ENCODE measurements at regions not wholly inside any gene's neighbourhood (a gene's known extent, or its start where the extent isn't known, plus 50 kb on each side); places are given as distances from the start of the nearest gene placed in this dataset.

DNA sequence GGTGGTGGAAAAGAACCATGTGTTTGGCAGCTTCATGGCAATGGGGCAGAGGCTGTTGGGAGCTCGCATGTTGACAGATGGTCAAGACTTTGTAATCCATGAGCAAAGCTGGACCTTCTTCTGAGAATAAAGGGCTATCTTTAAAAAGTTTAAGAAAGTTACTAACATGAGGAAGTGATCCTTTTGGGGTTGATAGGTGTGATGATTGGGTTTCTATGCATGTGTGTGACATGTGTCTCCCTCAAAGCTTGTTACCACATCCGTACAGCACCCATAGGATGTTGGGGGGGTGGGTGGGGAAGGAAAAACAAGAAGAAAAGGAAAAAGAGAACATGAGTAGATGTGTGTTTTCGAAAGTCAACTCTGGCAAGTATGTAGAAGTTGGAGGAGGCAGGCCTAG, 123.0 kb upstream of the TLR3 start:
- H3K36me3 Mint-ChIP-seq: peaks cover 0 to 4% (median 0%) of the 10 kb centered on the region in 3 donors
- peaks cover 0 to 3% (median 0%) of the 10 kb centered on the region in 6 donors for H3K9me3 Mint-ChIP-seq
- peak overlapping the region in 2 of 5 donors; percentile 5 to 46 for H3K4me3 Mint-ChIP-seq
- peak in 1 of 3 donors; percentile 5 for DNase-seq
- H3K27me3 Mint-ChIP-seq (ENCODE audit: low read depth in 3 of 3): peaks cover 0 to 7% (median 2%) of the 10 kb centered on the region in 3 donors
- peak overlapping the region in 3 of 6 donors; percentile 20 to 57 (median 39) for H3K27ac Mint-ChIP-seq
- H3K4me1 Mint-ChIP-seq: peaks cover 0 to 5% of the 10 kb centered on the region in 2 donors

DNA sequence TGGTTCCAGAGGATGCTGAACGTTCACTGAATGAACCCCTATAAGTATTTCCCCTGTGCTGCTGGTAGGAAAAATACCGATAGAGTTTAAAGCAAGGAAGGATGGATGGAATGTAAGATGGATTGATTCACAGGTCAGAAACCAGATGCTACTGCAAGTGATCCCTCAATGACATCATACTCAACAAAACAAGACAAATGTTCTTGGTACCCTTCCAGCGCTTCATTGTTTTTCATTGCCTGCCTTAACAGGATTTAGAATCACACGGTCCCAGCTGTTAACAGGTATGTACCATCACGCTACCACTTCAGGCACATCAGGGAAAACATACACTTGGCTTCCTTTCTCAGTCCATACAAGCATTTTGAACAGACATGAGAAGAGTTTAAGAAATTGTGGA, 118.1 kb upstream of the TLR3 start:
- H3K4me1 Mint-ChIP-seq: no peaks in the 10 kb centered on the region
- peaks cover 0 to 2% (median 0%) of the 10 kb centered on the region in 6 donors for H3K9me3 Mint-ChIP-seq
- no peaks in the 10 kb centered on the region for H3K36me3 Mint-ChIP-seq
- peaks cover 2 to 6% (median 3%) of the 10 kb centered on the region in 3 donors for H3K27me3 Mint-ChIP-seq (ENCODE audit: low read depth in 3 of 3)
- no peak for DNase-seq
- H3K4me3 Mint-ChIP-seq: no peak overlapping the region
- no peak overlapping the region for H3K27ac Mint-ChIP-seq

DNA sequence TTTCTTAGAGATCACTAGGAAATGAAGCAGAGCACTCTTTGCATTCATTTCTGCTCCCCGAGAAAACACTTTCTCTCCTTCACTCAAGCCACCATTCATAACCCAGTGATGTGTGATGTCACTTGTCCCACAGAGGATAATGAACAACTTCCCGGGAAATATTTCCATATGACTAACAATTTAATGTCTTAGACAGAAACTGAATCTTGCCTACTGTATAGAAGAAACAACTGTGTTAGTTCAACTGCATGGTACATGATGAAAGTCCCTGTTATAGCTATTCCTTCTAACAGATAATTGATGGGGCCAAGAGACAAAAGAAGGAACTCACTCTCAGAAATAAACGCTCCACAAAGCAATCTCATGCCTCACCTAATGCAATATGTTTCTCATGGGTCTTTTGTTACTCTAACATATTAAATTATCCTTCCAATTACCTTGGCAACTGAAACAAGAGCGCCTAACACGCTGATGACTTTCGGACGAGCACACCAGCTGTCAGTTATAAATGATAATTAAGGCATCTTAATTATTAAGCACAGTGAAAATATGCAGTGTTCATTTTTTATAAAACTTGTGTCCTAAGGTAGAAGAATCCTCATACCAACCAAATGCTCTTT, 113.7 kb upstream of the TLR3 start:
- no peak for DNase-seq
- Mint-ChIP-seq H3K9me3 (peaks cover 0 to 5% (median 0%) of the 10 kb centered on the region in 6 donors), H3K27me3 (ENCODE audit: low read depth in 3 of 3) (peaks cover 3 to 5% (median 3%) of the 10 kb centered on the region in 3 donors), H3K36me3 (no peaks in the 10 kb centered on the region), H3K4me1 (no peaks in the 10 kb centered on the region), H3K4me3 (no peak overlapping the region), H3K27ac (no peak overlapping the region)

DNA sequence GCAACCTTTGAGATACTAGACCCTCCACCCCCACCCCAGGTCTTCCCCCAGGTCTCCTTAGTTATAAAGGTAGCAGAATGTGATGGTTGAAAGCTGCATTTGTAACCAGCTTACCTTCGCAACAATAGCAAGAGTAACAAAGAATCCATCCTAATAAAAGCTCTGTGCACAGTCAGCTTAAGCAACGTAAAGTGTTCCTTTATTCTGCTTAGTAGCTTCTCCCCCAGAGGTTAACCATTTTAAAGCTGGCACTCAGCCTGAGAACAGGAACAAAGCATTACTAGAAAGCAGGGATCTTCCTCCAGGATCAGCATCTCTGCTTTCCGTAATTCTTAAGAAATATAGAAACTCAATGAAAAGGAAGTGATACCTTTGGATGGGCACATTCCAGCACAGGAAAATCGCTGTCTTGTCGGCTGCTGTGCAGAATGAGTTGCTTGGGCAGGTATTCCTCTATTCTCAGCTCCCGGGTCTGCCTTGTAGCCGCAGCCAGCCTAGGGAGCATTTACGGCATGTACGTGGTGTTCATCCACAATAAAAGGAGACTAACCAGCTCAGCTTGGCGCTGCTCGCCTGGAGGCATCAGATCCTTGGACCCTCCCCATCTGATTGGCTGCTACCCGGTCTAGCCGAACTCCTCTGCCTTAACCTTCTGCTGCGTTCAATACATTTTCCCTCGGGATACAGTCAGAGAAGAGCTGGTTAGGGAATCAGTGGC, 113.0 kb upstream of the TLR3 start:
- Mint-ChIP-seq H3K27ac (no peak overlapping the region), H3K36me3 (no peaks in the 10 kb centered on the region), H3K27me3 (ENCODE audit: low read depth in 3 of 3) (peaks cover 3 to 5% (median 3%) of the 10 kb centered on the region in 3 donors), H3K4me3 (no peak overlapping the region), H3K9me3 (peaks cover 0 to 5% (median 0%) of the 10 kb centered on the region in 6 donors), H3K4me1 (no peaks in the 10 kb centered on the region)
- no peak for DNase-seq

DNA sequence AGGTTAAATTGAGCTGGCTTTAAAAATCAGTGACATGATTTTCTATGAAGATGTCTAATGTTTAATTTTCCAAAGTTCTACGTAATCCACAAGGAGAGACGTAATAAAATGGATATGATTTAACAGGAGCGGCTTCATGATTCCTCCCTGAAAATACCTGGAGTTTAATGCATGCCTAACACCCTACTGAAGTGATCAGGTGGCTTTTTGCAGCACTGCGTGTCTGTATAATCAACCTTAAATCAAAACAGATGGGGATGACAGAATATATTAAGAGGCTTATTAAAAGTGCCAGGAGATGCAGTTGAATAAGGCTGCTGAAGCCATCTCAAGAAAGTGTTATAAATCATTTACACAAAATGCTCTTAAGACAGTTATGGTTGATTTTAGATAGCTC, 112.4 kb upstream of the TLR3 start:
- Mint-ChIP-seq H3K27ac (no peak overlapping the region), H3K27me3 (ENCODE audit: low read depth in 3 of 3) (peaks cover 3 to 5% (median 3%) of the 10 kb centered on the region in 3 donors), H3K4me3 (no peak overlapping the region), H3K36me3 (no peaks in the 10 kb centered on the region), H3K4me1 (no peaks in the 10 kb centered on the region), H3K9me3 (peaks cover 0 to 5% (median 0%) of the 10 kb centered on the region in 6 donors)
- DNase-seq: no peak

DNA sequence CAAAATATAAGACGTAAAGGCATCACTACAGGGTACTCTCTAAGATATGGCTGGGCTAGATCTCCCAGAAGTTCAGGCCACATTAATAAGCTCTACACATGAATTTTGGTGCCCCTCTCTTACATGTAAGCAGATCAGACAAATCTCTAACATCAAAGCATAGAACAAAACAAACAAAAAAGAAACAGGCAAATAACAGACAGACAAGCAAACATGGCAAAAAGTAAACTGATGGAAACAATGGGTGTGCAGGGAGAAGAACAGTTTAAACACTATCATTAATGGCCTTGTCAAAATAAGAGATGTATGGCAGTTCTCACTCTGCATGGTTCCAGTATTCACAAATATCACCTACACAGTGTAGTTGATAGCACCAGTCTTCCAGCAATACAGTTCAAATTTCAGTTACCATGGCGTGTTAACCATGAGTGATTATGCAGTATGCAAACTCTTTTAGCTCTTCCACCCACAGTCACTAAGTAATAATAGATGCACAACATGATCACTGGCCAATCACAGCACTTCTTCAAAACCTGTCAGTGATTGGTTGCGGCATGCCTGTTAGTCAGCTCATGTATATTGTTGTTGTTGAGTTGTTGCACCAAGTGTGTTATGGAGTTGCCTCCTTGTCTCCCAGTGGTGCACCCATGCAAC, 110.7 kb upstream of the TLR3 start:
- Mint-ChIP-seq H3K4me1 (no peaks in the 10 kb centered on the region), H3K4me3 (no peak overlapping the region), H3K36me3 (no peaks in the 10 kb centered on the region), H3K27me3 (ENCODE audit: low read depth in 3 of 3) (peaks cover 0 to 5% (median 2%) of the 10 kb centered on the region in 3 donors), H3K9me3 (peaks cover 0 to 5% (median 0%) of the 10 kb centered on the region in 6 donors), H3K27ac (no peak overlapping the region)
- no peak for DNase-seq

DNA sequence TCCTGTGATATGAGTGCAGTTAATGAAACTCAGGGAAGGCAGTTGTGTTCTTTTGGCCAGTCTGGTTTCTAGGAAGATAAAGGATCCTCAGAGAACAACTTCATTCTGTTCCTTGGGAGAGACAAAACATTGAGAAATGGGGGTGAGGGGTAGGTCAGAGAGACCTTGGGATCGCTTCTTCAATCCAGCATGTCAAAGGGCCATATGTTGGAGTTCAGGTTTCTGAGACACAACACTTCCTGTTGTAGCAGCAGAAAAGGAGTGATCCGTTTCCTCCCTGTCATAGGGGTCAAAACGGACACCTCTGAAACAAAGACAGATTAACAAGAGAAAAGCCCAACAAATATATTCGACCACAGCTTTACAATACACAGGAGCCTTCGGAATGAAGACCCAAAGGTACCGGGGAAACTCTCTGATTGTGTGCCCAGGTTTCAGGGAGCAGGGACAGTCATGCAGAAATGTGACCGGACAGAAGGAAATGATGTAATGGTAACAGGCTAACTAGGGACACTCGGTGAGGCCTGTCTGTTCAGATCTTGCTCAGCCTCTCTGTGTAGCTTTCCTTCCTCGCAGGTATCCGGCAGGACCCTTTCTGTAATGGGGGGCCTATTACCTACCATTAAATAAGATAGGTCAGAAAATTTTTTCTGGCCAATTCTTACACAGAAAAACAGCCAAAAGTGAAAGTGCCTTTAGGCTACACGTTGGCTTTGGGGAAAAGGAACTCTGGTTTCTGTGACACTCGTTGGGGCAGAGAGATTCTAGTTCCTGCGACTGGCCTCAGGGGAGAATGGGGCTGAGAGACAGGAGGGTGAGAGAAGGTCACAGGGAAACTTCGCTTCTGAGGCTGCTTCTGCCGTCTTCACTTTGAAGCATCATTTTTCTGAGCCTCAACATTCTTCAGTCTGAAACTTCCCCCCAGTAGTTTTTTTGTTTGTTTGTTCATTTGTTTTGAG, 103.3 kb upstream of the TLR3 start:
- H3K27ac Mint-ChIP-seq: no peak overlapping the region
- no peaks in the 10 kb centered on the region for H3K36me3 Mint-ChIP-seq
- peaks cover 0 to 1% (median 0%) of the 10 kb centered on the region in 3 donors for H3K27me3 Mint-ChIP-seq (ENCODE audit: low read depth in 3 of 3)
- no peak overlapping the region for H3K4me3 Mint-ChIP-seq
- DNase-seq: no peak
- H3K9me3 Mint-ChIP-seq: peaks cover 0 to 3% (median 0%) of the 10 kb centered on the region in 6 donors
- H3K4me1 Mint-ChIP-seq: no peaks in the 10 kb centered on the region

DNA sequence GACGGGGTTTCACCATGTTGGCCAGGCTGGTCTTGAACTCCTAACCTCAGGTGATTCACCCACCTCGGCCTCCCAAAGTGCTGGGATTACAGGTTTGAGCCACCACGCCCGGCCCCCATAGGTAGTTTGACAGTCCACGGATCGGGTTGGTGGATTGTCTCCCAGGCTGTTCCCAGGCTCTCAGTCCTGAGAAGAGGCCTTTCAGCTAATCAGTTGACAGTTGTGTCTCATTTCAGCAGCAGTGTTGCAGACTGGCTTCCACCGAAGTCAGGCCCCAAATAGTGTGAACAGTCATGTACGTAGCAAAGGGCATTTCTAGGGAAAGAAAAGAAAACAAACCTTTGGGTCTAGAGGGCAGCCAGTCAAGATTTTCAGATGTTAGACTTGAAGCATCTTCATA, 102.4 kb upstream of the TLR3 start:
- no peak overlapping the region for H3K27ac Mint-ChIP-seq
- no peaks in the 10 kb centered on the region for H3K36me3 Mint-ChIP-seq
- DNase-seq: no peak
- H3K9me3 Mint-ChIP-seq: peaks cover 0 to 3% (median 0%) of the 10 kb centered on the region in 6 donors
- H3K4me3 Mint-ChIP-seq: no peak overlapping the region
- no peaks in the 10 kb centered on the region for H3K4me1 Mint-ChIP-seq
- peaks cover 0 to 1% (median 0%) of the 10 kb centered on the region in 3 donors for H3K27me3 Mint-ChIP-seq (ENCODE audit: low read depth in 3 of 3)

DNA sequence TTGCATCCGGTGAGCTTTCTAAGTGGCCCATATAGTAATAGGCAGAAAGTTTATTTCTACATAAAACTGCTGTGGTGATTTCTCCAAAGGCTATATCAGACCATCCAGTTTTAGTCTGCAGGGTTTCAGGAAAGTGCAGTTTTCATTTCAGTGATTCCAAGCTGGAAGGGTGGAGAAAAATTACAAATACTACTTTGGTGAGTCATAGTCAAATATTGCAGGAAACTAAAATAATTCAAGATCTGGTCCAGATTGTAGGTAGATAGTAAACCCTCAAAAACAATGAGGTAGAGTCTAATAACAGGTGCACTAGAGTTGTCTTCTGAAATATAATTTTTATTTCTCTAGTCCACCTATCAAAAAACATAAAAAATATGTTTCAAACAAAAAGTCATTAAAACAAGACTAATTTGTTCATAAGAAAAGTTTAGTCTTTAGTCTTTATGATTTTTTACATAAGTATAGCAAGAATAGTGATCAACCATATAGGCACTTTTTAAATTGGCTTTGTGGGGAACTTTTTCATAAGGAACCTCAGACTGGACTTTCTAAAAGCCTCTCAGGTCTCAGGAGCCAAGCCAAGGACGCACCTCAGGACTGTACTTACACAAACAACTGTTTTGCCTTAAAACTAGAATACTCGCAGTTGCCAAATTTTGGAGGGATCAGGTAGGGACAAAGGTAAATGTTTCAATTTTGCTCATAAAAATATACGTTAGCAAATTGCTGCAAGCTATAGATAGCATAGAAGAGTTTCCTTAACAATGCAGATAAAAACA, 101.8 kb upstream of the TLR3 start:
- H3K27me3 Mint-ChIP-seq (ENCODE audit: low read depth in 3 of 3): peaks cover 0 to 1% (median 0%) of the 10 kb centered on the region in 3 donors
- no peaks in the 10 kb centered on the region for H3K36me3 Mint-ChIP-seq
- no peak overlapping the region for H3K4me3 Mint-ChIP-seq
- peaks cover 0 to 3% (median 0%) of the 10 kb centered on the region in 6 donors for H3K9me3 Mint-ChIP-seq
- H3K4me1 Mint-ChIP-seq: no peaks in the 10 kb centered on the region
- no peak for DNase-seq
- no peak overlapping the region for H3K27ac Mint-ChIP-seq

DNA sequence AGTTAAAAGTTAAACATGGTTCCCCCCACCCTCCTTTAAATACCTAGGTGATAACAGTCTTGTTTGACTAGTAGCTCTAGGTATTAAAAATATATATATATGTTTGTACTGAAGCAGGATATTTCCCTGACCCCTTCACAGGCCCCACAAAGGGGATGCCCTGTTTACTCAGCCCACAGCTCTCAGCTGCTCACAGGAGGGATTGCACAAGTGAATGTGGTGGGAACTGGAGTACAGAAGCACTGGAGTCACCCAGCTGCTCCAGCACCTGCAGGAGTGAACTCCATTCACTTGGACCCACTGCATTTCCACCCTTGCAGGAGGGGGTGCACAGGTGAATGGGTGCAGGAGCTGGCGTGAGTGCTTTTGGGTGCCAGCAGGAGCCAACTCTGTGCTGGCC, 99.3 kb upstream of the TLR3 start:
- H3K27me3 Mint-ChIP-seq (ENCODE audit: low read depth in 3 of 3): peaks cover 0 to under 1% (median 0%) of the 10 kb centered on the region in 3 donors
- no peak for DNase-seq
- H3K4me3 Mint-ChIP-seq: no peak overlapping the region
- no peaks in the 10 kb centered on the region for H3K4me1 Mint-ChIP-seq
- peaks cover 0 to 3% (median 0%) of the 10 kb centered on the region in 6 donors for H3K9me3 Mint-ChIP-seq
- H3K36me3 Mint-ChIP-seq: no peaks in the 10 kb centered on the region
- H3K27ac Mint-ChIP-seq: no peak overlapping the region

DNA sequence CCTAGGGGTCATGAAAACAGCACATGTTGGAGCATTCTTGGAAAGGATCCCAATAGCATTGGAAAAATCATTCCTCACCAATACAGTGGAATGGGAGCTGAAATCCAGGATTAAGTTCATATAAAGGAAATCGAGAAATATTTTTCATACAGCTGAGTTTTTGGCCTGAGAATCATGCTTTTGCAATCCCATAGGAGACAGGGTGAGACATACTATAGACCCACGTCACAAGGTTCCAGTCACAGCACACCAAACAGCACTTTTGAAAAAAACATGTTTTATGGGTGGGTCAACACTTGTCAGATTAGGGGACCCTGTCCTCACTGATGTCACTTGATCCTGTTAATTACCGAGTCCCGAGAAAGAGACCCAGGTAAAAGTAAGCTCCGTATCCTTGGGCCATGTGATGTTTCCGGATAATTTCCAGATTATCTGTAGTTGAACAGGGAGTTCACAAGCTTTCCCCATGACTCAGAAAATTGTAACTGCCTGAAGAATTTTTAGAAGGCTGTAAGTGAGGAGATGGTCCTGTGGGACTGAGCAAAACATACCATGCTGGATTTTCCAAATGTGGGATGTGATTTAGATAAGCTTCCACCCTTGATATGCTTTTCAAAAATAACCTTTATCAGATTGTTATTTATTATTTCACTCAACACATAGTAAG, 80.9 kb upstream of the TLR3 start:
- Mint-ChIP-seq H3K27me3 (ENCODE audit: low read depth in 3 of 3) (peaks cover 1 to 10% (median 6%) of the 10 kb centered on the region in 3 donors), H3K4me1 (no peaks in the 10 kb centered on the region), H3K27ac (no peak overlapping the region), H3K36me3 (no peaks in the 10 kb centered on the region), H3K4me3 (no peak overlapping the region), H3K9me3 (peaks cover 0 to 15% (median 5%) of the 10 kb centered on the region in 6 donors)
- DNase-seq: no peak

DNA sequence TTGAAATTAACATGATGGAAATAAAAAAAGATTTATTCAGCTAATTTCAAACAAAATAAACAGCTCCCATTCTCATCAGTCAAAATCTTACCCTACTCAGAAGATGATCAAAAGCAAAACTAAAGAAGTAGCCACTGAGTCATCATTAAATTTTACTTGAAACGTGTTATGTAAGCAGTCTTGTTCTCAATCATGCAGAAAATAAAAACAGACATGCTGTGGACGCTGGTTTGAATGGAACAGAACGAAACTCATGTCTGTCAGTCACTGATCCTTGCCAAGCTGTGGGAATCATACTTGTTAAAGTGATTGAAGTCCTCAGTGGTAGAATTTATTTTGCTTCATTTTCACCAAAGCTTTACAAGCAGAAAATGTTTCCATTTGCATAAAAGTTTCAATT, 77.2 kb upstream of the TLR3 start:
- Mint-ChIP-seq H3K27me3 (ENCODE audit: low read depth in 3 of 3) (peaks cover 0 to 8% (median 7%) of the 10 kb centered on the region in 3 donors), H3K4me1 (no peaks in the 10 kb centered on the region), H3K4me3 (no peak overlapping the region), H3K27ac (no peak overlapping the region), H3K9me3 (peaks cover 0 to 3% (median 0%) of the 10 kb centered on the region in 6 donors), H3K36me3 (no peaks in the 10 kb centered on the region)
- DNase-seq: no peak

Data from immature natural killer cell (primary cell).